GM19463 (cell line): ENCODE measurements at regions not wholly inside any gene's neighbourhood (a gene's known extent, or its start where the extent isn't known, plus 50 kb on each side); places are given as distances from the start of the nearest gene placed in this dataset.
A peak's percentile ranks its signal among the peaks of the same experiment; 100 is the strongest.
"Not testable (repeated sequence)": the region's sequence is repeated elsewhere in the genome, so short reads cannot be mapped to it uniquely, and the experiment has no call there.

ENCODE experiments used
- ATAC-seq: cut with Tn5 transposase; IDR thresholded peaks from one replicate; pipeline ENCODE4 v1.9.1; 2021; ENCODE audit warnings: mild to moderate bottlenecking, moderate library complexity; ENCODE audit not compliant: unreplicated experiment

DNA sequence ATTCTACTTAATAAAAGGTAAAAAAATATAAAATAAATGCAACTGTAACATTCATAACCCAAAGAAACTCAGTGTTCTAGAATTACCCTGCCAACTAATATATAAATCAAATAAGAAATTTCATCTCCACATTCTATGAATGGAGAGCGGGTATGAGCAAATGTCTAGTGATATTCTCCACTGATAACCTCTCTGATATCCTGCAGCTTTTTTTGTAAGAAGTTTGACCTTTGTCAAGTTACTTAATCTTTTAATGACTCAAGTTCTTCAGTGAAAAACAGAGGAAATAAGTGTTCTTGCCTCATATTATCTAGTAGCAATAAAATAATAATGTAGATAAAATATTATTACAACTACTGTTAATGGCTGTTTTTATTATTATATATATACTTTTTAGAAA, 1275.6 kb upstream of the CDH9 start:
- no peak for ATAC-seq

DNA sequence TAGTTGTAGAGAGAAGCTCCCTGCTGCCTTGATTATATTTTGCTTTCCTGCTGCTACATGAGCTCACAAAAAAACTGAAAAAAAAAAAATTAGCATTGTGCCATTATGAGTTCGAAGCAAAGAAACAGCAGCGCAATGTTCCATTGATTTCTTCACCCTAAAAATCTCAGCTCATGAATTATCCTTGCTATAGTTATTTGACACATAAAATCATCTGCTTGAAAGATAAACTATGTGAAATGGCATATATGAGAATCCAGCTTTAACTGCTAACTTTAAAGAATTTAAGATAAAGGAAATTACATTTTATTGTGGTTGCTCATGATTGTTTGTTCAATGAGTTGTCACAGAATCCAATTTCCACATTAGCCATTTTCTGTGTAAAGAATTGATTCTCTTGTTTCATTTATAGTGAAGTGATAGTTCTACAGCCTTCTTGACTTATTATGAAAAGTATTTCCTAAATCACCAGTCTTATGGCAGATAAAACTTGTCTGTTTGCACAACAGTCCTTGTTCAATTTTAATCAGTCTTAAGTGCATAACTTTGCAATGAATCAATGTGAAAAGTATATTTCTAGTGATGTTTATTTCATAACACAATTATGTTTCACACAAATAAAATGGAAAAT, 1275.0 kb upstream of the CDH9 start:
- ATAC-seq: no peak

- no peak for ATAC-seq
Measured at GRCh38 chr5:28310696-28311095, 1272.3 kb upstream of the CDH9 start.

- ATAC-seq: no peak
Measured at GRCh38 chr5:28305891-28306290, 1267.5 kb upstream of the CDH9 start.

DNA sequence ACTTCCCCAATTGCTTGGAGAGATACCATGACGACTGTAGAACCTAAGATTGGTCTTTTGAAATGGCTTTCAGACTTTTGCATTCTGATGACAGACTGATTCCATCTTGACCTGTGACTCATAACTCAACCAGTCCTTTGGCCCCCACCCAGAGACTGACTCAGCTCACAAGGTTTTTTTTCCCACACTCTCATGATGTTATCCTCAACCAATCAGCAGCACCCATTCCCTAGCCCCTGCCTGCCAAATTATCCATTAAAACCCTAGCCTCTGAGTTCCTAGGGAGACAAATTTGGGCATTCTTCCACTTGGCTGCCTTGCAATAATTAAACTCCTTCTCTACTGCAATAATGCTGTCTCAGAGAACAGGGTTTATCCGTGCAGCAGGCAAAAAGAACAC, 1263.3 kb upstream of the CDH9 start:
- no peak for ATAC-seq

DNA sequence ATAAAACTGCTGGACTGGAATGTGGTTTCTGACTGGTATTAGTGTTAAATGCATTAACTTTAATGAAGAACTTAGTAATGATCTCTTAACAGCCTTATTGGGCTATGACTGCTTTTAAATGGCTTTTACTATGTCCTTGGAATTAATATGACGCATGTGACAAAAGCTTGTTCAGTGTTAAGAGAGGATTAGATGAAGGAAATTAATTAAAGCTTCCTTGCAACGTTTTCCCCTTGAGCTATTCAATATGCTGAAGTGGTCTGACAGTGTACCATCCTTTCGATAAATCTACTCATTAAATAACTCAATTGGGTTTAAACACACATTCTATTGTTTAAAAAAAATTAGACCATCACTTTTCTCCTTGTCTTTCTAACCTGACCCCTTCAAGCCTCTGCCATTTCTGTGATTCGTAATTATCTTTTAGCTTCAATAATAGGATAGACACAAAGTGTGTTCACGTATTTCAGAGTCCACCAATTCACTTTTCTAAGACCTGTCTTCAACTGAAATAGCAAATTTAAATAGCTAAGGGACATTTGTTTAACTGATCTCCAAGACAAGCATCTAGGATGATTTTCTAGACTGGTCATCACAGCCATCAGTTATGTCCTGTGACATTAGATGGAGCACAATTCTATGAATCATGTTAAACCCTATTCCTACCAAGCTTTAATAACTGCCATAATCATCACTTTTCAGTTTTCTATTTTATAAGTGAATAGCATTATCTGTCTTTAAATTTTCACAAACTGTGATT, 1258.0 kb upstream of the CDH9 start:
- no peak for ATAC-seq

GRCh38 chr5:28287021-28287420, 1248.6 kb upstream of the CDH9 start:
- not testable (repeated sequence) for ATAC-seq

DNA sequence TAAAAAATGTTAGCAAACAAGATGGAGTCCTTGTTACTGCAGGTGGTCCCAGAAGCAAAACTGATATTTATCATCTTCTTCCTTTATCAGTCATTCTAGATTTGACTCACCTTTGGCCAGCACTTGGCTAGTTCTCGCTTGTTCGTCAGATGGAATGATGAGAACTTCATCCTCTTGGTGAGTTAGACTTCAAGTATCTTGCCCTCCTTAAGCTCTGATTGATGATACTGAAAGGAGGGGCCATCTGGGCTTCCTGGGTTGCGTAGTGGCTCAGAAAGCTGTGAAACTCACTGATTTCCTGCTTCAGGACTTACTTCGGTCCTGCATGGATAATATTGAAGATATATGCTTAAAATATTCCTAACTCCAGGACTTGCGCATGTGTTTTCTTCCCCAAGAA, 1248.2 kb upstream of the CDH9 start:
- ATAC-seq: no peak

DNA sequence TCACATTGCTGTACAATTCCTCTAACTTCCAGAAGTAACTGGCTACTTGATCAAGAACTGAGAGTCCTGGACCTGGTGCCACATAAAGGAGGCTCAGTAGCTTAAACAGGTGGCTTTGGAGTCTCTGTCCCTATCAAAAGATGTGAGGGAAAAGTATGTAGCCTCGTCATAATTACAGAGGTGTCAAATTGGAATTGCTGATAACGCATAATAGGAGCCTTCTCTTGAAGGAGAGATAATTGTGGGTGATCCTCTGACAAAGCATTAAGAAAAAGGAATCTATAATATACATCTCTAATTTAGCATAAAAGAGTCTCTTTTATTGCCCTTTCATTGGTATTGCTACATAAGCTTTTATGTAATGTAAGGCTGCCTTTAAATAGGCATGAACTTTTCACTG, 1246.4 kb upstream of the CDH9 start:
- ATAC-seq: no peak

DNA sequence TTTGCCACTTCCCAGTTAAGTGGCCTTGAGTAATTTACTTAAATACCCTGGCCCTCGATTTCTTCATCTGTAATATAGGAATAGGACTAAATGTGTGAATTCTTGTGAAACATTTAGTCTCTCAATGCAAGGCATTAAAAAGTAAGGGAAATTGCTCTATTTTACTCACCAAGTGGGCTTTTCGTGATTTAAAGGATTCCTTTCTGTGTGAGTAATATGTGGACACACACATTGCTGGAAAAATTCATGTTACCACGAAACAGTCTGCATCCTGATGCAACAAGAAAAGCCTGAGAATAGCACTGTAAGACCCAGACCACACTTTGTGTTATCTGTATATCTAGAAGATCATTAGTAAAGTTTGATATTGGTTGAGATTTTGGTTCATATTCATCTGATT, 1243.0 kb upstream of the CDH9 start:
- ATAC-seq: no peak

GRCh38 chr5:28275931-28276330, 1237.5 kb upstream of the CDH9 start:
- ATAC-seq: no peak

DNA sequence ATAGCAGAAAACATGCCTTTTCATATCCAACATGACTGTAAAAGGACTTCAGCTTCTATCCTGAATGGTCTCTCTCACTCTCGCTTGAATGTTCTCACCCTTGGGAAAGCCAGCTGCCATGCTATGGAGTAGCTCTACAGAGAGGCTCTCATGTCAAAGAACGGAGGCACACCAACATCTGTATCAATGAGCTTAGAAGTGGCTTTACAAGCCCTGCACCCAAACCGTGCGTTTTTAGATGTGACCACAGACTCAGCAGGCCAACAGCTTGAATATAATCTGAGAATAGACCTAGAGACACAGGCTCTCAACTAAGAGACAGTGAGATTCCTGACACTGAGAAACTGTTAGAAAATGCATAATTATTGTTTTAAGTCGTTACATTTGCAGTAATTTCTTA, 1231.6 kb upstream of the CDH9 start:
- ATAC-seq: no peak

- ATAC-seq: no peak
Measured at GRCh38 chr5:28265877-28266276, 1227.5 kb upstream of the CDH9 start.

GRCh38 chr5:28254846-28255245, 1216.5 kb upstream of the CDH9 start:
- no peak for ATAC-seq

DNA sequence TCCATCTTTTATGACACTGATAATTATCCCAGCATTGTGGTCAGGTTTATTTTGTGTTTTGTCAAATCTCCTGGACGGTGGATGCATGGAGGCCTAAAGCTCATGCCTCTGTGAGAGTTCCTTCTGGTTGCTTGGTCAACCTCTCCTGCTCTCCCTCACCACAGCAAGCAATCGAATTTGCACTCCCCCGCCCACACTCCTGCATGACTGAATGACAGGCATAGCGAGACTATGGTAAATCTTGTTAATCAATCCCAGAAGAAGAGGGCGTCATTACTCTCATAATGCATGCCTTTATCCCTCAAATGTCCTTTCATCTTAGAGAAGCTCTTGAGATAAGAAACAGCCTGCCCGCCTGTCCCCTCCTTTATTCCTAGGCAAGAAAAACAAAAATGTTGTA, 1215.0 kb upstream of the CDH9 start:
- ATAC-seq: no peak

- ATAC-seq: no peak
Measured at GRCh38 chr5:28249771-28250415, 1211.5 kb upstream of the CDH9 start.

GRCh38 chr5:28234356-28234968, 1196.1 kb upstream of the CDH9 start:
- no peak for ATAC-seq

- no peak for ATAC-seq
Measured at GRCh38 chr5:28226407-28226806, 1188.0 kb upstream of the CDH9 start.

- no peak for ATAC-seq
Measured at GRCh38 chr5:28219539-28219938, 1181.2 kb upstream of the CDH9 start.

- no peak for ATAC-seq
Measured at GRCh38 chr5:28217695-28218094, 1179.3 kb upstream of the CDH9 start.

- peak; percentile 88 for ATAC-seq
Measured at GRCh38 chr5:28216939-28217360, 1178.6 kb upstream of the CDH9 start.

GRCh38 chr5:28215091-28215490, 1176.7 kb upstream of the CDH9 start:
- no peak for ATAC-seq
